ENCODE measurements at regions not wholly inside any gene's neighbourhood (a gene's known extent, or its start where the extent isn't known, plus 50 kb on each side); places are given as distances from the start of the nearest gene placed in this dataset.

DNA sequence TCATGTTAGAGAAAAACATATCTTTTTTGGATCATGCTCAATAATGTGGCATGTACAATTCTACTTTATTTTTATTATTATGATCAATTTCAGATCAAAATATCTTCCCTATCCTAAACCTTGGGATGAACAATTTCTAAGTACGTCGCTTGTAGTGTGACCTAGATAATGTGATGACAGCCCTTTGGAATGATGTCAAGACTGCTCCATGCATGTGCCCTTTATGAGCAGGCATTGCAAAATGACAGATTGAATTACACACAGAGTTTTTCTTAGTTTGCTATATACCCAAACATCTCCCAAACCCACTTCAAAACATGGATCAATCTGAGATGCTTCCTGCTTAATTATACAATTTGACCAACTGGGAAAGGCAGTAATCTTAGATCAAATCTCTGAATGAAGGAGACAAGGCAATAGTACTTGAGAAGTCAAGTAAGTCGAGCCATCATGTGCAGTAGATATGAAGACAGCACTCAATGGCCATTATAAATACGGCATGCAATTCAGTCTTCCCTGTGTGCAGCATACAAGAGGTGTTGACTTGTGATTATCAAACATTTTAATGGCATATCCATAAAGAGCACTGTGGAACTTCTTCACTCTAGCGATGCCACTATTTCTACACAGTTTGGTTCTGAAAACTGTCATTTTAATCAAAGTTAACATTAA lies 294.8 kb downstream of the RNF144B start:
- TF ChIP-seq, protein P1, sequence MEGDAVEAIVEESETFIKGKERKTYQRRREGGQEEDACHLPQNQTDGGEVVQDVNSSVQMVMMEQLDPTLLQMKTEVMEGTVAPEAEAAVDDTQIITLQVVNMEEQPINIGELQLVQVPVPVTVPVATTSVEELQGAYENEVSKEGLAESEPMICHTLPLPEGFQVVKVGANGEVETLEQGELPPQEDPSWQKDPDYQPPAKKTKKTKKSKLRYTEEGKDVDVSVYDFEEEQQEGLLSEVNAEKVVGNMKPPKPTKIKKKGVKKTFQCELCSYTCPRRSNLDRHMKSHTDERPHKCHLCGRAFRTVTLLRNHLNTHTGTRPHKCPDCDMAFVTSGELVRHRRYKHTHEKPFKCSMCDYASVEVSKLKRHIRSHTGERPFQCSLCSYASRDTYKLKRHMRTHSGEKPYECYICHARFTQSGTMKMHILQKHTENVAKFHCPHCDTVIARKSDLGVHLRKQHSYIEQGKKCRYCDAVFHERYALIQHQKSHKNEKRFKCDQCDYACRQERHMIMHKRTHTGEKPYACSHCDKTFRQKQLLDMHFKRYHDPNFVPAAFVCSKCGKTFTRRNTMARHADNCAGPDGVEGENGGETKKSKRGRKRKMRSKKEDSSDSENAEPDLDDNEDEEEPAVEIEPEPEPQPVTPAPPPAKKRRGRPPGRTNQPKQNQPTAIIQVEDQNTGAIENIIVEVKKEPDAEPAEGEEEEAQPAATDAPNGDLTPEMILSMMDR (IDR thresholded peaks at IDR 0.05; ENCODE audit: insufficient read depth, low read length, poor library complexity, severe bottlenecking) = no peak
- no peak for TF ChIP-seq EZH2phosphoT487 (conservative IDR thresholded peaks at IDR 0.05; ENCODE audit: low read length)
